GM12891 (cell line): ENCODE measurements at regions not wholly inside any gene's neighbourhood (a gene's known extent, or its start where the extent isn't known, plus 50 kb on each side); places are given as distances from the start of the nearest gene placed in this dataset.

ENCODE experiments used
- DNase-seq: peaks from one replicate; pipeline ENCODE4 v3.0.0; 2011; ENCODE audit warnings: low spot score; ENCODE audit not compliant: insufficient read length
- FAIRE-seq: peaks from 2 replicates; lab custom pipeline; 2011; peaks lifted over from hg19 to GRCh38; lab: Jason Lieb, UNC
- PAX5 ChIP-seq: IDR thresholded peaks from 2 replicates; pipeline ENCODE4 v1.6.1; 2011; ENCODE audit warnings: low read length, moderate library complexity, mild to moderate bottlenecking; ENCODE audit not compliant: insufficient read depth, severe bottlenecking
- POLR2A ChIP-seq: IDR thresholded peaks from 2 replicates; pipeline ENCODE4 v1.6.1; 2011; ENCODE audit warnings: low read depth, low read length, control low read depth
- POLR2AphosphoS5 ChIP-seq: IDR thresholded peaks from 2 replicates; pipeline ENCODE4 v1.6.1; 2011; ENCODE audit warnings: low read depth, low read length, control low read depth
- POU2F2 ChIP-seq: IDR thresholded peaks from 2 replicates; pipeline ENCODE4 v1.6.1; 2011; ENCODE audit warnings: low read depth, mild to moderate bottlenecking, control low read depth, low read length, moderate library complexity
- SPI1 ChIP-seq: IDR thresholded peaks from 2 replicates; pipeline ENCODE4 v1.6.1; 2011; ENCODE audit warnings: low read depth, low read length, control low read depth
- TAF1 ChIP-seq: IDR thresholded peaks from 2 replicates; pipeline ENCODE4 v1.6.1; 2011; ENCODE audit warnings: low read depth, low read length, control low read depth

DNA sequence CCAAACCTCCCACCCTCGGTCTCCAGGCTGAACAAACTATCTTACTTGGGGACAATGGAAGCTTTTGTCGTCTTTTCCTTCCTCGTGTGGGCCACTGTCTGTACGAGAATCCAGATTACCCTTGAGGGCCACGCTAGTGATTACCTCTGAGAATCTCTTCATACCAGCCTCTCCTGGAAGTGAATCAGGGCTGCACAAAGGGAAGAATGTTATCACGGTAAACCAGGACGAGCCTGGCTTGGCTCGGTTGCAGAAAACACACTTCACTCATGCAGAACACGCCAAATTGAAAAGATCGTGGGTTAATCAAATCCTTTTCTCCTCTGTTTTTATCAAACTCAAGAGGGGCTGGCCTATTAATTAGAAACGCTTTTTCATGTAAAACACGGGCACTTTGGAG lies 51.6 kb upstream of the MYL2 start:
- FAIRE-seq (no peak), DNase-seq (no peak)
- TF ChIP-seq POLR2AphosphoS5 (no peak), POU2F2 (no peak), POLR2A (no peak), TAF1 (no peak), SPI1 (no peak), PAX5 (no peak)

DNA sequence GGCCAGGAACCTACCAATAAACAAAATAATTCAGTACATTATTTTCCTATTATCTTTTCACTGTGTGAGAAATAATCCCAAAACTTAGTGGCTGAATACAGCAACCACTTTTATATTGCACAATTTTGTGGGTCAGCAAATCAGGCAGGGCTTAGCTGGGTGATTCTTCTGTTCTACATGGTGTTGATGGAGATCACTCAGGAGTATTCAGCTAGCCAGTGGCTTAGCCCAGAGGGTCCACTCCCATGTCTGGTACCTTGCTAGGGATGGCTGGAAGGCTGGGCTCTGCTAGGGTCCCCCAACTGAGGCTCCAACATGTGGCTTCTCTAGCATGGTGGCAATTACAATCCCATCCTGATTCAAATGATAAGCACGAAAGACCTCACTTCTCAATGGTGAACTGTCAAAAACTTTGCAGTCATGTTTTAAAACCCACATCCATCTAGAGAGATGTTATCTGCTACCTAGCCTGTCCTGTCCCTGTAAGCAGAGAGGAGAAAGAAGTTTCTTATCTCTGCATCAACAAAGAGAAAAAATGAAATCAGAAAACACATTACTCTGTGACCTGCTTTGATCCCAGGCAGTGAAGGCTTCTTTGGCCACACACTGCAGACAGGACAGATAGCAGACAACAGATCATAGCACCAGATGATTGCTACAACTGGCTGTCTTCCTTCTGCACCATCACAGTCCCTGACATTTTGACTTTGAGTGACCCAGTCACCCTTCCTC lies 51.0 kb upstream of the MYL2 start:
- TF ChIP-seq TAF1 (no peak), POU2F2 (no peak), SPI1 (no peak), POLR2AphosphoS5 (no peak), PAX5 (no peak), POLR2A (no peak)
- no peak for FAIRE-seq

More for the DNA sequence above, 51.0 kb upstream of the MYL2 start:
- no peak for DNase-seq
